ENCODE measurements at regions not wholly inside any gene's neighbourhood (a gene's known extent, or its start where the extent isn't known, plus 50 kb on each side); places are given as distances from the start of the nearest gene placed in this dataset.
"Not testable (repeated sequence)": the region's sequence is repeated elsewhere in the genome, so short reads cannot be mapped to it uniquely, and the experiment has no call there.

DNA sequence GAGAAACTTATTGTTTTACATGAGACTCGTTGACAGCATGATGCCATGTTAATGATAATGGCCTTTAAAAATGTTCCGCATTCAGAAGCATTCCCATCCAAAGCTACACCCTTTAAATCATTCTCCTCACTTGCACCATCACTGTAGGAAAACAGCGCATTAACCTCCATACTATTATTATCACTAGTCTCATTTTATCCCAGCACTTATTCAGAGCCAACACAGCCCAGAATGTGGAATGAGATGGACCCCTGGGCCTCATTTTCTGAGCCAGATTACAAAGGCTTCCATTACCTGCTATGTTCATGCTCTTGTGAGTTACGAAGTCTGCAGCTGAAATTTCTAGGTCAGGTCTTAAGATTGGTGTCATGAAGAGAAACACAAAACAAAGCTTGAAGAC lies 159.4 kb downstream of the HS3ST3A1 start:
- DNase-seq, result no peak

DNA sequence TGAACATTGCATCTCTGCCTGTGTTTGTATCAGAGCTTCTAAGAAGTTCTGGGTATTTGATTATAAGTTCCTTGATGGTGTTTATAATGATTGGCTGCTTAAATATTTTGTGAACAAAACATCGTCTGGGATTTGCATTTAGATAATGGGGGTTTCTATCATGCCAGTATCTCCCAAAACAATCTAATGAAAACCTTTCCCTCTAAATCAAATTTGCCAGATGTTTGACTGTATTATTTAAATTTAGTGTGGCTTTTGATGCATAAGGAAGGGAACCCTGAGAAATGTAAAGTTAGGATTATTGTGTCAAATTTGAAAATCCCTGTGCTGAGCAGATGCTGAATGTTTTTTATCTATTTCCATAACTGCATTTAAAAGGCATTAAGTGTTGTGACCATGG lies 159.9 kb downstream of the HS3ST3A1 start:
- no peak for DNase-seq

GRCh38 chr17:13437966-13438779 lies 163.6 kb downstream of the HS3ST3A1 start:
- DNase-seq, result no peak

- DNase-seq, result no peak
Measured at GRCh38 chr17:13435230-13435629, 166.5 kb downstream of the HS3ST3A1 start.

GRCh38 chr17:13429201-13429600 lies 172.5 kb downstream of the HS3ST3A1 start:
- DNase-seq, result no peak

GRCh38 chr17:13428611-13429042 lies 173.1 kb downstream of the HS3ST3A1 start:
- DNase-seq, result no peak

DNA sequence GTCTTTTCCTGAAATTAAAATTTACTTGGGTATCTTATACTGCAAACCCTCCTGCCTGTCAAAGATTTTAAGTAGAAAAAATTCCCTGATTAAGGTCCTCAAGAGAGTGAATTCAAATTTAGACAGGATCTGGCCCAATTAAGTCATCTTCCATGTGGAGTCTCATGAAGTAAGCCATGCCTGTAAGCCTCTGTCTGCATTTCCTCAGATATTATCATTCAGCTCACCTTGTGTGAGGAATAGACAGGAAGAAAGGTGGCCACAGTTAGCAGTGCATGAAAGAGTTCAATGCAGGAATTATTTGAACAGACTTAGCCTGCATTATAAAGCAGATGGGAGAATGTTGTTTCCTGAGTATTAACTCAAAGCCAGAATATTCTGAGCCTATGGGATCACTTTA lies 174.7 kb downstream of the HS3ST3A1 start:
- DNase-seq, result no peak

DNA sequence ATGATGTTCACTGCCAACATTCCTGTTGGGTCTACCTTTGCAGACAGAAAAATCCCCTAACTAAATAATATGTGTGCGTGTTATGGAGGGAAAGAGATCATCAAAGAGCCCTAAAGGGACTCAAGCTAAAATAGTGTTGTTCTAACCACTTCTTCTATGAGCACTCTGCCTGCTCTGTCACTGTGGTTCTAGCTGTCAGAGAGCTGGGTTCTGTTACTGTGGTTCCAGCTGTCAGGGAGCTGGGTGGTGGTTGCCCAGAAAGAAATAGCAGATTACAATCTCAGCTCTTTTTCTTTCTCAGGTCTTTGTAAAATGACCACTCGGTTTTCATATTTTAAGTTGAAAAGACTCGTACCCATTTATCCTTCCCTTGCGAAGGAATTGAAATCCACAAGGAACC lies 176.3 kb downstream of the HS3ST3A1 start:
- DNase-seq, result no peak

- DNase-seq, result no peak
Measured at GRCh38 chr17:13421581-13422130, 180.1 kb downstream of the HS3ST3A1 start.

GRCh38 chr17:13420878-13421277 lies 180.9 kb downstream of the HS3ST3A1 start:
- DNase-seq, result peak in 3 of 4 experiments; percentile 7 to 68 (median 65)

DNA sequence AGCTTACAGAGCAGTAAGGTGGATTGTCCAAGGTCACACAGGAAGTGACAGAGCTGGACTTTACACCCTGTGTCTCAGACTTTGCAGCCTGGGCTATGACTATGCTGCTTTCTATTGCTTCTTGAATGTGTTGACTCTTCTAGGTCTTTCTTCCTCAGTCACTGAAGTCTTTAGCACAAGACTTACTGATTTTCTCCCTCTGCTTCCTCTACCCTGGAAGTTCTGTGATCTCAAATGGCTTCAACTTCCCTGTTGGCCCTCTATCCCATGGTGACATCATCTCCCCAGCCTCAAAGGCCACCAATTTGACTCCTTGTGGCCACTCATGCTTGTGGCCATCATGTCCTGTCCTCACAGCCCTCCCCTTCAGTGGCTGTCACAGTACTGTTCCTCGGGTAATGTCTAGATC lies 181.3 kb downstream of the HS3ST3A1 start:
- peak; percentile 33 to 78 (median 52) for DNase-seq

- peak in 1 of 4 experiments; percentile 22 for DNase-seq
Measured at GRCh38 chr17:13419676-13420075, 182.1 kb downstream of the HS3ST3A1 start.

- DNase-seq, result no peak
Measured at GRCh38 chr17:13418891-13419290, 182.8 kb downstream of the HS3ST3A1 start.

DNA sequence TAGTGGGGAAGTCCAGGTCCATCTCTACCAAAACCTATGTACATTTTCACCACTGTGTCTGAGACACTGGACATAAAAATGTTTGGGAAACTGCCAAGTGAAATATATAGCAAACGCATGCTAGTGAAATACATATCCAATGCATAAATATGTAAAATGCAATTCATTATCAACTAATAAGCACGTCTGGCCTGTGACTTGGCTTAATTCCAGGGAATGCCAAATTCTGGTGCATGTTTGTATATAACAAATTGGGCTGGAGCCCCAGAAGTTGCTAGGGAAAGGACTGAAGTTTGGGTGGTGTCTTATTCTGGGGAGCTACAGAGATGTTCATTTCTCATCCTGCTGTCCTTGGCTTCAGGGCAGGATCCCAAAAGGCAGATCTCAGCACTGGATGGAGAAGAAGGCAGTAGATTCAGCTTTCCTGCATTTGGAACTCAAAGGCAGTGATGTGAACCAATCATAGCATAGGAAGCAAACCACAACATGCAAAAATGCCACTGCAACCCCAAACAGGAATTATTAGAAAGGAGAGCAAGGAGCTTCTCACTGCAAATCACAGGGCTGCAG lies 184.3 kb downstream of the HS3ST3A1 start:
- no peak for DNase-seq

DNA sequence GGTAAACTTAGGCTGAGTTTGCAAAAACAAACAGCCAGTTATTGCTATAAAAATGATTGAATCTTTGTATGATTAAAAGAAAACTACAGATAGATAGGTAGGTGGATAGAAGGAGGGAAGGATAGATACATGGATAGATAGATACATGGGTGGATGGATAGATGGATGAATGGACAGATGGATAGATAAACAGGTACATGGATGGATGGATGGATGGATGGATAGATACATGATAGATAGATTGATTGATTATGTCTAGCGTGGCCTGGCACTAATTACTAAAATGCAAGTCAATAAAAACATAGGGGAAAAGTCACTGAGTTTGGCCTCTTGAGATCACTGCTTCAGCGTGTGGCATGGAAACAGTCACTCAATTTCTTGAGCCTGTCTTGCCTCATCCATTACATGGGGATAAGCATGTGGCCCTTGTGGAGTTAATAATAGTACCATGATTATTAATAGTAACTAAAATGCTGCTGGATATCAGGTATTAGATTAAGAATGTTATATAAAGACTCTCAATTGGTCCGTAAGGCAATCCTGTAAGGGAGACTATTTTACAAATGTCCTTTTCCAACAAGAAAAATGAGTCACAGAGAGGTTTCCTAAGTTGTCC lies 184.9 kb downstream of the HS3ST3A1 start:
- no peak for DNase-seq

GRCh38 chr17:13415871-13416416 lies 185.8 kb downstream of the HS3ST3A1 start:
- DNase-seq, result peak; percentile 53 to 74 (median 67)

DNA sequence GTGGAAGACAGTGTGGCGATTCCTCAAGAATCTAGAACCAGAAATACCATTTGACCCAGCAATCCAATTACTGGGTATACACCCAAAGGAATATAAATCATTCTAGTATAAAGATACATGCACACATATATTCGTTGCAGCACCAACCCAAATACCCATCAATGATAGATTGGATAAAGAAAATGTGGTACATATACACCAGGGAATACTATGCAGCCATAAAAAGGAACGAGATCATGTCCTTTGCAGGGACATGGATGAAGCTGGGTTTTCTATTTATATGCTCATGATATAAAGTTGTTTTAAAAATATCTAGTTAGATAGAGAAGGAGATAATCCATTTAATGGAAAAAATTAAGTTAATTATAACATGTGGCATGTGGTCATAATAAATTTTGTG lies 186.5 kb downstream of the HS3ST3A1 start:
- not testable (repeated sequence) for DNase-seq

DNA sequence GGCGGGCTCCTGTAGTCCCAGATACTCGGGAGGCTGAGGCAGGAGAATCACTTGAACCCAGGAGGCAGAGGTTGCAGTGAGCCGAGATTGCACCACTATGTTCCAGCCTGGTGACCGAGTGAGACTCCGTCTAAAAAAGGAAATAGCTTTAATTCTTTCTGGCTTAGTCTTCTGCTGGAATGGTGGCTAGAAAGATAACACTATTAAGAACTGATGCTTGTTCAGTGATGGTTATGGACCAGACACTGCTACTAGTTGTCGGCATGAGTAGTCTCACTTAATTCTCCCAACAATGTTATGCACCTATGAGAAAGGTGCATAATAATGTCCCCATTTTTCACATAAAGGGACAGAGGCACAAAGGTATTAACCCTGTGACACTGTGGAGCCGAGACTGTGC lies 188.7 kb downstream of the HS3ST3A1 start:
- DNase-seq, result no peak

- DNase-seq, result peak in 1 of 4 experiments; percentile 55
Measured at GRCh38 chr17:13410874-13411273, 190.9 kb downstream of the HS3ST3A1 start.

GRCh38 chr17:13410214-13410613 lies 191.5 kb downstream of the HS3ST3A1 start:
- DNase-seq, result no peak

DNA sequence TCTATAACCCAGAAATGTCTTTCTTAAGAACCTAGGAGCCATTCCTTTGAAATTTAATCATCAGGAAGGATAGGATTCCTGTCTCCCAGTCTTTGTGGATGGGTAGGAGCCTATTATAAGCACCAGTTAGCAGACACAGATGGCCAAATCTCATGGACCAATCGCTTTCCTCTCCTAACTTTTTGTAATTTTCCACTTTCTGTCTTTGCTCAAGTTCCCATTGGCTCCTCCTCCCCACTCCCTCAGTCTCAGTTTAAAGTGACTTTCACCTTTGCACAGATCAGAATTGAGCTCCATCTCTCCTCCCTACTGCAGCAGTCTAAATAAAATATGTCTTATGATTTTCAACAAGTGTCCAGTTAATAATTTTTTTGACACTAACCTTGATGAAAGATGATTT lies 192.3 kb downstream of the HS3ST3A1 start:
- no peak for DNase-seq

GRCh38 chr17:13407381-13407780 lies 194.3 kb downstream of the HS3ST3A1 start:
- DNase-seq, result no peak

- DNase-seq, result no peak
Measured at GRCh38 chr17:13405807-13406206, 195.9 kb downstream of the HS3ST3A1 start.

All from suppressor macrophage (primary cell).